K562 (cell line): ENCODE measurements at regions not wholly inside any gene's neighbourhood (a gene's known extent, or its start where the extent isn't known, plus 50 kb on each side); places are given as distances from the start of the nearest gene placed in this dataset.
"Not testable (repeated sequence)": the region's sequence is repeated elsewhere in the genome, so short reads cannot be mapped to it uniquely, and the experiment has no call there.

Source experiments
- ATAC-seq: fragments of 200-7000 bp; cut with Tn5 transposase; 3 replicates; pipeline ENCODE4 v1.9.1; 2020; ENCODE audit warnings: moderate library complexity
- BruUV-seq: library from RNA; stranded (reverse); fragments of 400-500 nt; replicated peaks from 2 replicates; lab custom pipeline; 2021; lab: Mats Ljungman, UMichigan
- CTCF ChIA-PET: fragments of 300-600 bp; formaldehyde crosslinking; extraction: SDS; loops from one replicate; lab custom pipeline; 2021; ENCODE audit warnings: low intra/inter-chr PET ratio; lab: Yijun Ruan, JAX
- POLR2A ChIA-PET: fragments of 300-600, 350-650 bp; sonication (Branson Sonifier 250); formaldehyde crosslinking; extraction: SDS; loops from one replicate; lab custom pipeline; 2021; ENCODE audit warnings: antibody characterized with exemption, inconsistent platforms; lab: Yijun Ruan, JAX
- DNase-seq, 4 experiments: peaks; one replicate each; pipeline versions ENCODE4 v3.0.0 to v3.0.0-alpha.2; 2011 to 2018; ENCODE audit warnings: low spot score in 3 of 4, mixed read lengths in 3 of 4; ENCODE audit errors: extremely low read depth in 1 of 4
- FAIRE-seq: peaks from 2 replicates; lab custom pipeline; 2011; peaks lifted over from hg19 to GRCh38; lab: Jason Lieb, UNC
- H2AFZ ChIP-seq: 2 replicates; pipeline ENCODE4 v1.6.0; 2011; ENCODE audit warnings: low read depth, low read length, control low read depth, inconsistent platforms
- H3K27ac ChIP-seq: fragments of 200-600 bp; 3 replicates; pipeline ENCODE4 v1.8.0; 2011; ENCODE audit warnings: low read depth, mild to moderate bottlenecking, control low read depth, inconsistent platforms, low read length, moderate library complexity, mixed read lengths; ENCODE audit errors: extremely low read depth
- H3K27me3 ChIP-seq, 2 experiments: fragments of 300-600 bp in 1 of 2; 2 replicates in 1 of 2; 3 replicates in 1 of 2; pipeline versions ENCODE4 v1.6.0 to v1.8.0; 2011; ENCODE audit warnings: inconsistent platforms in 2 of 2, low read length in 2 of 2, mild to moderate bottlenecking in 1 of 2, mixed read lengths in 1 of 2, moderate library complexity in 1 of 2; ENCODE audit not compliant: control insufficient read depth in 2 of 2, insufficient read depth in 2 of 2
- H3K36me3 ChIP-seq: fragments of 300-600 bp; 3 replicates; pipeline ENCODE4 v1.8.0; 2011; ENCODE audit warnings: mild to moderate bottlenecking, low read length, inconsistent platforms; ENCODE audit not compliant: control insufficient read depth, insufficient read depth
- H3K4me1 ChIP-seq, 2 experiments: fragments of 200-600 bp in 1 of 2; replicated peaks in 1 of 2; 2 replicates in 1 of 2; 3 replicates in 1 of 2; pipeline versions ENCODE4 v1.5.1 to v1.8.0; 2011; ENCODE audit warnings: inconsistent platforms in 2 of 2, low read length in 2 of 2, mild to moderate bottlenecking in 1 of 2, mixed read lengths in 1 of 2, moderate library complexity in 1 of 2; ENCODE audit not compliant: control insufficient read depth in 2 of 2, insufficient read depth in 2 of 2
- H3K4me2 ChIP-seq: 2 replicates; pipeline ENCODE4 v1.6.1; 2011; ENCODE audit warnings: low read length, control low read depth, inconsistent platforms, mixed read lengths; ENCODE audit not compliant: insufficient read depth
- H3K4me3 ChIP-seq: fragments of 200-600 bp; sonication (generic), shearing (Covaris generic); 2 replicates; pipeline ENCODE4 v1.5.1; 2016; ENCODE audit warnings: control low read depth, inconsistent platforms
- H3K79me2 ChIP-seq: fragments of 200-600 bp; 3 replicates; pipeline ENCODE4 v1.8.0; 2011; ENCODE audit warnings: low read length, inconsistent platforms; ENCODE audit not compliant: control insufficient read depth, insufficient read depth
- H3K9ac ChIP-seq, 2 experiments: 2 replicates each; pipeline versions ENCODE4 v1.6.0 to v1.6.1; 2011; ENCODE audit warnings: low read depth in 2 of 2, low read length in 2 of 2, control low read depth in 1 of 2, inconsistent platforms in 1 of 2, mild to moderate bottlenecking in 1 of 2, mixed read lengths in 1 of 2; ENCODE audit not compliant: insufficient read depth in 1 of 2
- H3K9me1 ChIP-seq: one replicate; pipeline ENCODE4 v1.6.0; 2011; ENCODE audit warnings: inconsistent platforms, mild to moderate bottlenecking, low read length, moderate library complexity; ENCODE audit not compliant: control insufficient read depth, insufficient read depth
- H3K9me3 ChIP-seq: replicated peaks from 2 replicates; pipeline ENCODE4 v1.5.1; 2011; ENCODE audit warnings: low read depth, low read length, inconsistent platforms; ENCODE audit not compliant: control insufficient read depth, insufficient read depth
- H4K20me1 ChIP-seq: replicated peaks from 2 replicates; pipeline ENCODE4 v1.6.1; 2011; ENCODE audit warnings: low read length, inconsistent platforms, mixed read lengths; ENCODE audit not compliant: control insufficient read depth, insufficient read depth
- BCL6 ChIP-seq: fragments of 250-450 bp; sonication (Bioruptor Pico); IDR thresholded peaks from 2 replicates; pipeline ENCODE4 v1.4.0; 2020
- FOS ChIP-seq: IDR thresholded peaks from 3 replicates; pipeline ENCODE4 v1.6.1; 2011; ENCODE audit not compliant: insufficient read length; ENCODE audit errors: extremely low read depth
- HIVEP1 ChIP-seq: fragments of 250-450 bp; sonication (Bioruptor Pico); IDR thresholded peaks from 2 replicates; pipeline ENCODE4 v1.4.0; 2020; ENCODE audit warnings: mild to moderate bottlenecking
- MED1 ChIP-seq: sonication (generic); formaldehyde crosslinking; IDR thresholded peaks from 2 replicates; pipeline ENCODE4 v1.8.1; 2023; ENCODE audit warnings: missing genetic modification reagents, borderline replicate concordance
- MIER1 ChIP-seq: fragments of 450-650 bp; IDR thresholded peaks from 2 replicates; pipeline ENCODE4 v1.6.1; 2016; ENCODE audit warnings: antibody characterized with exemption, mild to moderate bottlenecking, low read depth
- MTA2 ChIP-seq: fragments of 450-650 bp; IDR thresholded peaks from 2 replicates; pipeline ENCODE4 v1.6.1; 2016; ENCODE audit warnings: low read depth
- PHF8 ChIP-seq: fragments of 200-600 bp; sonication (generic); IDR thresholded peaks from 2 replicates; pipeline ENCODE4 v1.6.1; 2012; ENCODE audit warnings: mixed run types, mild to moderate bottlenecking, inconsistent platforms, low read length, moderate library complexity, borderline replicate concordance
- ZC3H4 ChIP-seq: sonication (generic); formaldehyde crosslinking; IDR thresholded peaks from 2 replicates; pipeline ENCODE4 v1.9.0; 2021; ENCODE audit warnings: missing genetic modification reagents, borderline replicate concordance
- ZNF589 ChIP-seq: fragments of 200-800 bp; sonication (Bioruptor generic); IDR thresholded peaks from 2 replicates; pipeline ENCODE4 v1.6.1; 2016; ENCODE audit warnings: low read depth, missing genetic modification characterization, missing compliant biosample characterization
- ZNF668 ChIP-seq: fragments of 250-450 bp; sonication (Bioruptor Pico); IDR thresholded peaks from 2 replicates; pipeline ENCODE4 v1.8.0; 2022; ENCODE audit warnings: mild to moderate bottlenecking, inconsistent platforms
- WGBS: fragments of 100-300 bp; shearing (Covaris generic); methylation state at CpG from one replicate; pipeline ENCODE4 v1.1.6; 2016; ENCODE audit warnings: low coverage, mixed read lengths; ENCODE audit not compliant: insufficient coverage; ENCODE audit errors: missing lambda C conversion rate; 5-methylcytosine and 5-hydroxymethylcytosine counted together
- in situ Hi-C: fragments of 300-500 bp; cut with MboI; formaldehyde crosslinking; loops from 4 replicates; pipeline ENCODE4 v1.15.0; 2018; ENCODE audit warnings: inconsistent platforms, mixed read lengths
- intact Hi-C: fragments of 100-400 bp; cut with micrococcal nuclease; formaldehyde crosslinking; loops from 2 replicates; pipeline ENCODE4 v1.14.2; 2022
- TF ChIP-seq, protein P1 (sequence below), 2 experiments: fragments of 450-650 bp in 1 of 2; sonication (generic) in 1 of 2; formaldehyde crosslinking; conservative IDR thresholded peaks; 2 replicates each; pipeline versions ENCODE4 v1.4.0 to v1.8.1; 2020 to 2022; ENCODE audit warnings: mild to moderate bottlenecking in 1 of 2, missing genetic modification reagents in 1 of 2
- TF ChIP-seq, protein P2 (sequence below): sonication (generic); formaldehyde crosslinking; IDR thresholded peaks from 2 replicates; pipeline ENCODE4 v1.8.0; 2022; ENCODE audit warnings: mild to moderate bottlenecking, missing genetic modification reagents
- TF ChIP-seq, protein P3 (sequence below): fragments of 450-650 bp; IDR thresholded peaks from 2 replicates; pipeline ENCODE4 v1.6.1; 2017; ENCODE audit warnings: antibody characterized with exemption

DNA sequence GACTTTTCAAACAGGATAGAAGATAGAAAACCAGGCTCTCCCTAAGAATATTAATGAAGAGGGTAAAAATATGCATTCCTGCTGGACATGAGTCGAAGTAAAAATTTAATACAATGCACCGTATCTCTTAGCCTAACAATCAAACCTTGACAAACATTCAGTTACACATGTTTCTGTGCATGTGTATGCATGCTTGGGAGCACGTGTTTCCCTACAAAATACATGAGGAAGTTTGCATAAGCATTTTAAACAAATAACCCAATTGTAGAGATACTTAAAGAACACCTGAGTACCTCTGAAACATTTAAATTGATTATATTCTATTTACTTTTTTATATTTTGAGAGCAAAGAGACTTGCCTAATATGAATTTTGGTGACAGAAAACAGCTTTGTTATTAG, 1763.7 kb upstream of the SEL1L start:
- H3K79me2 ChIP-seq: no peaks in the 10 kb centered on the region
- ATAC-seq (no peak), FAIRE-seq (no peak), DNase-seq (no peak)
- intact Hi-C loops: no loop called here
- 0% methylated on average over 3 of the region's 3 CpGs for WGBS
- POLR2A ChIA-PET: no interaction called here
- no peaks in the 10 kb centered on the region for H3K36me3 ChIP-seq
- no peaks in the 10 kb centered on the region for H3K9me1 ChIP-seq
- no peaks in the 10 kb centered on the region for H3K4me1 ChIP-seq
- H3K4me3 ChIP-seq: no peak overlapping the region
- TF ChIP-seq HIVEP1 (CRISPR knock-in tag) (no peak), PHF8 (no peak), FOS (no peak), MTA2 (no peak), MIER1 (no peak), ZNF589 (CRISPR knock-in tag) (no peak), ZNF668 (CRISPR knock-in tag) (no peak), MED1 (CRISPR knock-in tag) (no peak), ZC3H4 (CRISPR knock-in tag) (no peak), BCL6 (CRISPR knock-in tag) (no peak)
- TF ChIP-seq, protein P1, sequence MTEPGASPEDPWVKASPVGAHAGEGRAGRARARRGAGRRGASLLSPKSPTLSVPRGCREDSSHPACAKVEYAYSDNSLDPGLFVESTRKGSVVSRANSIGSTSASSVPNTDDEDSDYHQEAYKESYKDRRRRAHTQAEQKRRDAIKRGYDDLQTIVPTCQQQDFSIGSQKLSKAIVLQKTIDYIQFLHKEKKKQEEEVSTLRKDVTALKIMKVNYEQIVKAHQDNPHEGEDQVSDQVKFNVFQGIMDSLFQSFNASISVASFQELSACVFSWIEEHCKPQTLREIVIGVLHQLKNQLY (CRISPR knock-in tag; conservative IDR thresholded peaks at IDR 0.05): no peak
- TF ChIP-seq, protein P2, sequence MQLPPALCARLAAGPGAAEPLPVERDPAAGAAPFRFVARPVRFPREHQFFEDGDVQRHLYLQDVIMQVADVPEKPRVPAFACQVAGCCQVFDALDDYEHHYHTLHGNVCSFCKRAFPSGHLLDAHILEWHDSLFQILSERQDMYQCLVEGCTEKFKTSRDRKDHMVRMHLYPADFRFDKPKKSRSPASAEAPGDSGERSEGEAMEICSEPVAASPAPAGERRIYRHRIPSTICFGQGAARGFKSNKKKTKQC: no peak
- TF ChIP-seq, protein P3, sequence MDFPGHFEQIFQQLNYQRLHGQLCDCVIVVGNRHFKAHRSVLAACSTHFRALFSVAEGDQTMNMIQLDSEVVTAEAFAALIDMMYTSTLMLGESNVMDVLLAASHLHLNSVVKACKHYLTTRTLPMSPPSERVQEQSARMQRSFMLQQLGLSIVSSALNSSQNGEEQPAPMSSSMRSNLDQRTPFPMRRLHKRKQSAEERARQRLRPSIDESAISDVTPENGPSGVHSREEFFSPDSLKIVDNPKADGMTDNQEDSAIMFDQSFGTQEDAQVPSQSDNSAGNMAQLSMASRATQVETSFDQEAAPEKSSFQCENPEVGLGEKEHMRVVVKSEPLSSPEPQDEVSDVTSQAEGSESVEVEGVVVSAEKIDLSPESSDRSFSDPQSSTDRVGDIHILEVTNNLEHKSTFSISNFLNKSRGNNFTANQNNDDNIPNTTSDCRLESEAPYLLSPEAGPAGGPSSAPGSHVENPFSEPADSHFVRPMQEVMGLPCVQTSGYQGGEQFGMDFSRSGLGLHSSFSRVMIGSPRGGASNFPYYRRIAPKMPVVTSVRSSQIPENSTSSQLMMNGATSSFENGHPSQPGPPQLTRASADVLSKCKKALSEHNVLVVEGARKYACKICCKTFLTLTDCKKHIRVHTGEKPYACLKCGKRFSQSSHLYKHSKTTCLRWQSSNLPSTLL: no peak
- no peak overlapping the region for H3K27ac ChIP-seq
- no peak overlapping the region for H2AFZ ChIP-seq
- no TSS peak for BruUV-seq
- in situ Hi-C loops: no loop called here
- H3K9me3 ChIP-seq: no peaks in the 10 kb centered on the region
- H3K9ac ChIP-seq: no peak overlapping the region
- CTCF ChIA-PET: no interaction called here
- H3K4me2 ChIP-seq: no peak overlapping the region
- H4K20me1 ChIP-seq: no peaks in the 10 kb centered on the region
- no peaks in the 10 kb centered on the region for H3K27me3 ChIP-seq

DNA sequence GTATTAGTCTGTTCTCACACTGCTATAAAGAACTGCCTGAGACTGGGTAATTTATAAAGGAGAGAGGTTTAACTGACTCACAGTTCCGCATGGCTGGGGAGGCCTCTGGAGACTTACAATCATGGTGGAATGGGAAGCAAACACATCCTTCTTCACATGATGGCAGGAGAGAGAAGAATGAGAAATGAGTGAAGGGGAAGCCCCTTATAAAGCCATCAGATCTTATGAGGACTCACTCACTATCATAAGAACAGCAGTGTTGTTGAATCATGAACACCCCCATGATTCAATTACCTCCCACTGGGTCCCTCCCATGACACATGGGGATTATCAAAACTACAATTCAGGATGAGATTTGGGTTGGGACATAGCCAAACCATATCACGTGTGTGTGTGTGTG, 1764.4 kb upstream of the SEL1L start:
- H2AFZ ChIP-seq, H3K4me3 ChIP-seq, H3K9me1 ChIP-seq, H4K20me1 ChIP-seq, H3K79me2 ChIP-seq, H3K27me3 ChIP-seq, H3K27ac ChIP-seq, DNase-seq, in situ Hi-C loops, H3K9me3 ChIP-seq, ATAC-seq, FAIRE-seq, H3K4me1 ChIP-seq, CTCF ChIA-PET, intact Hi-C loops, H3K36me3 ChIP-seq, H3K9ac ChIP-seq, POLR2A ChIA-PET, BruUV-seq, H3K4me2 ChIP-seq: not testable (repeated sequence)
- WGBS: 17% methylated on average over 1 of the region's 2 CpGs
